Brain microvascular endothelial cell (primary cell): ENCODE measurements at regions not wholly inside any gene's neighbourhood (a gene's known extent, or its start where the extent isn't known, plus 50 kb on each side); places are given as distances from the start of the nearest gene placed in this dataset.
A peak's percentile ranks its signal among the peaks of the same experiment; 100 is the strongest.
"Not testable (repeated sequence)": the region's sequence is repeated elsewhere in the genome, so short reads cannot be mapped to it uniquely, and the experiment has no call there.

ENCODE experiments used
- DNase-seq: peaks from one replicate; pipeline ENCODE4 v3.0.0-alpha.2; 2020
- H3K27ac ChIP-seq: fragments of 250-450 bp; sonication (Bioruptor Pico); 2 replicates; pipeline ENCODE4 v1.5.1; 2020; ENCODE audit warnings: mild to moderate bottlenecking, moderate library complexity
- H3K27me3 ChIP-seq: fragments of 250-450 bp; sonication (Bioruptor Pico); replicated peaks from 2 replicates; pipeline ENCODE4 v1.5.1; 2020; ENCODE audit warnings: mild to moderate bottlenecking
- H3K36me3 ChIP-seq: fragments of 250-450 bp; sonication (Bioruptor Pico); replicated peaks from 2 replicates; pipeline ENCODE4 v1.5.1; 2020; ENCODE audit warnings: mild to moderate bottlenecking
- H3K4me3 ChIP-seq: 2 replicates; pipeline ENCODE4 v1.5.1; 2011; ENCODE audit warnings: low read depth, mild to moderate bottlenecking, control low read depth, low read length, moderate library complexity
- CTCF ChIP-seq: IDR thresholded peaks from 2 replicates; pipeline ENCODE4 v1.5.1; 2011; ENCODE audit warnings: low read depth, mild to moderate bottlenecking, moderate library complexity, low read length, control low read depth, inconsistent platforms; ENCODE audit errors: missing control alignments
- in situ Hi-C: cut with HindIII; loops from 2 replicates; pipeline ENCODE4 v1.10.0; 2017; ENCODE audit warnings: low sequenced_read_pairs, low pct_ligation_motif_present

- Histone ChIP-seq H3K4me3 (no peak overlapping the region), H3K27ac (no peak overlapping the region), H3K36me3 (no peaks in the 10 kb centered on the region), H3K27me3 (no peaks in the 10 kb centered on the region)
- TF ChIP-seq CTCF = no peak
- in situ Hi-C loops = no loop called here
- DNase-seq = no peak
Measured at GRCh38 chr20:25991051-25991755, 294.6 kb upstream of the ZNF337 start.

GRCh38 chr20:25989686-25990085, 293.0 kb upstream of the ZNF337 start:
- H3K4me3 ChIP-seq, H3K27ac ChIP-seq, DNase-seq, H3K27me3 ChIP-seq, H3K36me3 ChIP-seq, in situ Hi-C loops: not testable (repeated sequence)

GRCh38 chr20:25989196-25989595, 292.5 kb upstream of the ZNF337 start:
- Histone ChIP-seq H3K36me3 (no peaks in the 10 kb centered on the region), H3K4me3 (no peak overlapping the region), H3K27ac (no peak overlapping the region), H3K27me3 (no peaks in the 10 kb centered on the region)
- no peak for TF ChIP-seq CTCF
- DNase-seq = no peak
- in situ Hi-C loops = no loop called here

- not testable (repeated sequence) for DNase-seq
Measured at GRCh38 chr20:25987928-25988560, 291.4 kb upstream of the ZNF337 start.

GRCh38 chr20:25987073-25987927, 290.6 kb upstream of the ZNF337 start:
- Histone ChIP-seq H3K4me3 (peak overlapping the region; percentile 42), H3K27me3 (no peaks in the 10 kb centered on the region), H3K27ac (no peak overlapping the region), H3K36me3 (no peaks in the 10 kb centered on the region)
- in situ Hi-C loops = no loop called here
- TF ChIP-seq CTCF = peak; percentile 53
- peak; percentile 35 for DNase-seq

More at GRCh38 chr20:25987928-25988560, 291.4 kb upstream of the ZNF337 start:
- H3K27me3 ChIP-seq, H3K4me3 ChIP-seq, H3K27ac ChIP-seq, H3K36me3 ChIP-seq, in situ Hi-C loops: not testable (repeated sequence)

GRCh38 chr20:25985597-25985996, 288.9 kb upstream of the ZNF337 start:
- no peak for TF ChIP-seq CTCF
- Histone ChIP-seq H3K27ac (no peak overlapping the region), H3K36me3 (no peaks in the 10 kb centered on the region), H3K27me3 (no peaks in the 10 kb centered on the region), H3K4me3 (no peak overlapping the region)
- no peak for DNase-seq
- in situ Hi-C loops = no loop called here
